HepG2 (cell line): ENCODE measurements at regions not wholly inside any gene's neighbourhood (a gene's known extent, or its start where the extent isn't known, plus 50 kb on each side); places are given as distances from the start of the nearest gene placed in this dataset.

Experiments
- ATAC-seq: fragments of 200-7000 bp; cut with Tn5 transposase; 3 replicates; pipeline ENCODE4 v1.9.1; 2020; ENCODE audit warnings: mild to moderate bottlenecking, moderate library complexity
- BruUV-seq: library from RNA; stranded (reverse); fragments of 400-500 nt; replicated peaks from 2 replicates; lab custom pipeline; 2021; lab: Mats Ljungman, UMichigan
- CTCF ChIA-PET: fragments of 300-600 bp; formaldehyde crosslinking; extraction: SDS; loops from one replicate; lab custom pipeline; 2021; ENCODE audit warnings: low total read pairs, inconsistent platforms, low intra/inter-chr PET ratio; lab: Yijun Ruan, JAX
- POLR2A ChIA-PET: fragments of 350-600 bp; sonication (Branson Sonifier 250); formaldehyde crosslinking; loops from one replicate; lab custom pipeline; 2020; ENCODE audit warnings: antibody characterized with exemption, inconsistent platforms; lab: Yijun Ruan, JAX
- DNase-seq: peaks from one replicate; pipeline ENCODE4 v3.0.0-alpha.2; 2015; ENCODE audit warnings: low spot score
- FAIRE-seq: peaks from 3 replicates; lab custom pipeline; 2011; peaks lifted over from hg19 to GRCh38; lab: Jason Lieb, UNC
- H2AFZ ChIP-seq: one replicate; pipeline ENCODE4 v1.6.1; 2011; ENCODE audit warnings: low read length, inconsistent platforms
- H3K27ac ChIP-seq: fragments of 300-600 bp; 3 replicates; pipeline ENCODE4 v1.8.0; 2011; ENCODE audit warnings: mixed run types, mild to moderate bottlenecking, mixed read lengths, low read length, inconsistent platforms; ENCODE audit not compliant: insufficient read depth; ENCODE audit errors: extremely low read length
- H3K27me3 ChIP-seq, 2 experiments: fragments of 200-600 bp in 1 of 2; 2 replicates in 1 of 2; 3 replicates in 1 of 2; pipeline versions ENCODE4 v1.6.0 to v1.8.0; 2011; ENCODE audit warnings: low read length in 2 of 2, mild to moderate bottlenecking in 2 of 2, moderate library complexity in 2 of 2, inconsistent platforms in 1 of 2; ENCODE audit not compliant: insufficient read depth in 2 of 2, control insufficient read depth in 1 of 2
- H3K36me3 ChIP-seq, 2 experiments: fragments of 200-600 bp in 1 of 2; replicated peaks in 1 of 2; 2 replicates in 1 of 2; 3 replicates in 1 of 2; pipeline versions ENCODE4 v1.5.1 to v1.8.0; 2011; ENCODE audit warnings: low read length in 2 of 2, inconsistent platforms in 1 of 2; ENCODE audit not compliant: insufficient read depth in 2 of 2, control insufficient read depth in 1 of 2
- H3K4me1 ChIP-seq: 2 replicates; pipeline ENCODE4 v1.5.1; 2012; ENCODE audit warnings: low read length, inconsistent platforms; ENCODE audit not compliant: insufficient read depth
- H3K4me2 ChIP-seq: 2 replicates; pipeline ENCODE4 v1.6.0; 2011; ENCODE audit warnings: low read depth, low read length, inconsistent platforms
- H3K4me3 ChIP-seq, 3 experiments: fragments of 200-600 bp in 1 of 3; sonication (generic), shearing (Covaris generic) in 1 of 3; replicated peaks in 1 of 3; 2 replicates each; pipeline ENCODE4 v1.5.1; 2011 to 2016; ENCODE audit warnings: low read length in 3 of 3, inconsistent platforms in 2 of 3, low read depth in 2 of 3, mild to moderate bottlenecking in 2 of 3, control low read depth in 1 of 3, mixed read lengths in 1 of 3; ENCODE audit not compliant: insufficient read depth in 1 of 3
- H3K79me2 ChIP-seq: one replicate; pipeline ENCODE4 v1.6.1; 2011; ENCODE audit warnings: low read length, inconsistent platforms; ENCODE audit not compliant: insufficient read depth
- H3K9ac ChIP-seq: 2 replicates; pipeline ENCODE4 v1.6.0; 2011; ENCODE audit warnings: mild to moderate bottlenecking, low read depth, low read length, inconsistent platforms; ENCODE audit not compliant: insufficient read depth
- H3K9me3 ChIP-seq: 2 replicates; pipeline ENCODE4 v1.5.1; 2012; ENCODE audit warnings: mild to moderate bottlenecking, low read length
- H4K20me1 ChIP-seq: 2 replicates; pipeline ENCODE4 v1.6.0; 2011; ENCODE audit warnings: inconsistent platforms, mild to moderate bottlenecking, low read length, moderate library complexity; ENCODE audit not compliant: insufficient read depth
- FOXA3 ChIP-seq: IDR thresholded peaks from 2 replicates; pipeline ENCODE4 v1.6.1; 2016; ENCODE audit warnings: missing genetic modification reagents, missing compliant biosample characterization
- POLR2G ChIP-seq: fragments of 200-400 bp; formaldehyde crosslinking; IDR thresholded peaks from 2 replicates; pipeline ENCODE4 v1.6.1; 2018; ENCODE audit warnings: mild to moderate bottlenecking, low read depth, low read length, moderate library complexity
- SRSF1 ChIP-seq: fragments of 200-400 bp; formaldehyde crosslinking; optimal IDR thresholded peaks from 2 replicates; pipeline ENCODE3; 2017; ENCODE audit warnings: mild to moderate bottlenecking, low read depth, low read length, moderate library complexity
- YEATS4 ChIP-seq: sonication (generic); formaldehyde crosslinking; IDR thresholded peaks from 2 replicates; pipeline ENCODE4 v1.4.0; 2020; ENCODE audit warnings: missing genetic modification reagents, borderline replicate concordance
- ZHX2 ChIP-seq, 2 experiments: sonication (generic) in 1 of 2; formaldehyde crosslinking in 1 of 2; IDR thresholded peaks; 2 replicates each; pipeline versions ENCODE4 v1.6.1 to v1.9.0; 2014 to 2022; ENCODE audit warnings: antibody characterized with exemption in 1 of 2, borderline replicate concordance in 1 of 2, inconsistent platforms in 1 of 2, low read depth in 1 of 2, missing genetic modification reagents in 1 of 2
- ZNF431 ChIP-seq: sonication (generic); formaldehyde crosslinking; IDR thresholded peaks from 2 replicates; pipeline ENCODE4 v1.9.0; 2022; ENCODE audit warnings: missing genetic modification reagents, low read depth, mild to moderate bottlenecking, borderline replicate concordance
- ZNF576 ChIP-seq: sonication (generic); formaldehyde crosslinking; IDR thresholded peaks from 2 replicates; pipeline ENCODE4 v1.4.0; 2020; ENCODE audit warnings: mild to moderate bottlenecking, missing genetic modification reagents
- ZUFSP ChIP-seq: sonication (generic); formaldehyde crosslinking; IDR thresholded peaks from 2 replicates; pipeline ENCODE4 v1.9.0; 2021; ENCODE audit warnings: missing genetic modification reagents, mild to moderate bottlenecking, borderline replicate concordance
- WGBS: methylation state at CpG from one replicate; pipeline ENCODE4 v1.1.6; 2017; ENCODE audit warnings: low lambda C conversion rate; 5-methylcytosine and 5-hydroxymethylcytosine counted together
- in situ Hi-C: cut with HindIII; loops from 2 replicates; pipeline ENCODE4 v1.10.0; 2017; ENCODE audit warnings: low pct_unique_long_range_greater_than_20kb; ENCODE audit not compliant: extremely low pct_ligation_motif_present
- intact Hi-C: fragments of 100-400 bp; cut with micrococcal nuclease; formaldehyde crosslinking; loops from one replicate; pipeline ENCODE4 v1.10.0; 2022; ENCODE audit not compliant: unreplicated experiment

DNA sequence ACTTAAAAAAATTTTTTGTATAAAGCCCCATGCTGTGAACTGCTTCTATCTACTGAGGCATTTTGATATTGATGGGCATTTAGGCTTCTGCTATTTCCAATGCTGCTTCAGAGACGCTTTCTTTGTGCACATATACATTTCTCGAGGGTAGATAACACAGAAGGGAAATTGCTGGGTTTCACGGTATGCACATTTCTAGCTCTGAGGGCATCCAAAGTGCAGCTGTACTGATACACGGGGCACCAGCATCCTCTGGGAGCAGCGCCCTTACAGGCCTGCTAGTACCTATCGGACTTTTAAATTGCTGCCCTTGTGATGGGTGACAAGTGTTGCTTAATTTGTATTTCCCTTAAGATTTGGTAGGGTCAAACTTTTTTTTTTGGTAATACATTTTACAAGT is 88.6 kb downstream of the KCTD15 start:
- no peak for DNase-seq
- no TSS peak for BruUV-seq
- Histone ChIP-seq H3K27ac (no peak overlapping the region), H3K9me3 (no peaks in the 10 kb centered on the region), H3K4me2 (no peak overlapping the region), H2AFZ (no peak overlapping the region), H4K20me1 (no peaks in the 10 kb centered on the region), H3K4me1 (no peaks in the 10 kb centered on the region), H3K9ac (no peak overlapping the region), H3K4me3 (no peak overlapping the region), H3K79me2 (no peaks in the 10 kb centered on the region), H3K36me3 (no peaks in the 10 kb centered on the region)
- ChIA-PET POLR2A (no interaction called here), CTCF (no interaction called here)
- intact Hi-C loops (no loop called here), in situ Hi-C loops (no loop called here)
- no peak for ATAC-seq
- no peak for FAIRE-seq
- 5% methylated on average over 6 of the region's 6 CpGs for WGBS
- TF ChIP-seq SRSF1, result no peak
- no peak for TF ChIP-seq ZUFSP (CRISPR knock-in tag)
- TF ChIP-seq ZNF576, result no peak
- no peak for TF ChIP-seq YEATS4
- TF ChIP-seq ZNF431 (CRISPR knock-in tag), result no peak
- no peak for TF ChIP-seq ZHX2 (IDR thresholded peaks at IDR 0.05; ENCODE audit: low read depth)
- no peak for TF ChIP-seq ZHX2 (CRISPR knock-in tag; IDR thresholded peaks at IDR 0.05; ENCODE audit: borderline replicate concordance)
- TF ChIP-seq FOXA3, result no peak
- no peak for TF ChIP-seq POLR2G
- TF ChIP-seq, all 625 proteins: peak for 0
- H3K27me3 ChIP-seq, result peaks cover 2 to 29% of the 10 kb centered on the region in 2 experiments; a peak in 3 of 5 replicates
